ENCODE measurements at regions not wholly inside any gene's neighbourhood (a gene's known extent, or its start where the extent isn't known, plus 50 kb on each side); places are given as distances from the start of the nearest gene placed in this dataset.

GRCh38 chr6:40901322-40902055, 137.5 kb downstream of the UNC5CL start:
- Histone ChIP-seq H3K36me3 (ENCODE audit: control insufficient read depth in 1 of 2, insufficient read depth in 2 of 2, low read length in 2 of 2) (no peaks in the 10 kb centered on the region), H2AFZ (ENCODE audit: low read depth, low read length, poor library complexity, severe bottlenecking) (no peak overlapping the region), H3K4me1 (ENCODE audit: control insufficient read depth in 1 of 2, insufficient read depth in 2 of 2, low read length in 2 of 2) (peaks cover 0 to under 1% of the 10 kb centered on the region in 2 experiments; a peak in 1 of 4 replicates), H3K27me3 (ENCODE audit: insufficient read depth, low read length) (no peaks in the 10 kb centered on the region), H4K20me1 (ENCODE audit: insufficient read depth) (no peaks in the 10 kb centered on the region), H3K27ac (ENCODE audit: low read depth, low read length) (no peak overlapping the region), H3K79me2 (ENCODE audit: insufficient read depth, low read length) (no peaks in the 10 kb centered on the region), H3K9ac (ENCODE audit: low read length) (no peak overlapping the region), H3K9me2 (ENCODE audit: insufficient read depth) (no peaks in the 10 kb centered on the region), H3K4me2 (ENCODE audit: low read length) (no peak overlapping the region), H3K4me3 (replicated peaks in 1 of 2; ENCODE audit: low read depth in 1 of 2, low read length in 2 of 2) (no peak overlapping the region), H3K9me3 (ENCODE audit: control insufficient read depth in 1 of 2, insufficient read depth in 1 of 2, low read depth in 1 of 2, low read length in 2 of 2) (no peaks in the 10 kb centered on the region)
- DNase-seq (ENCODE audit: low read depth, low spot score) (no peak), ATAC-seq (no peak)
- ChIA-PET POLR2A (no interaction called here), RAD21 (ENCODE audit: low non-redundant PET in 1 of 2, low total read pairs in 2 of 2, uncharacterized antibody in 2 of 2, unreplicated experiment in 2 of 2) (no interaction called here), CTCF (interaction anchor here (2.1 kb wide), 1 partner anchor 11 kb away, joined by 4 read pairs; no protein-coding TSS in a partner anchor)
- no TSS peak for BruUV-seq (replicated peaks)
- TF ChIP-seq FOSL1 (IDR thresholded peaks at IDR 0.05; ENCODE audit: low read depth) (no peak), CTCF (IDR thresholded peaks at IDR 0.05 in 2 of 3, conservative IDR thresholded peaks at IDR 0.05 in 1 of 3; ENCODE audit: borderline replicate concordance in 1 of 3, insufficient read depth in 1 of 3, low read depth in 2 of 3, low read length in 2 of 3) (no peak), EZH2phosphoT487 (IDR thresholded peaks at IDR 0.05; ENCODE audit: borderline replicate concordance) (no peak), JUND (IDR thresholded peaks at IDR 0.05) (no peak)
- intact Hi-C loops (cut with micrococcal nuclease): no loop called here

- POLR2A ChIA-PET: no interaction called here
- no TSS peak for BruUV-seq (replicated peaks)
- no peaks in the 10 kb centered on the region for H3K4me1 ChIP-seq (ENCODE audit: control insufficient read depth in 1 of 2, insufficient read depth in 2 of 2, low read length in 2 of 2)
- H4K20me1 ChIP-seq (ENCODE audit: insufficient read depth): no peaks in the 10 kb centered on the region
- no peaks in the 10 kb centered on the region for H3K9me3 ChIP-seq (ENCODE audit: control insufficient read depth in 1 of 2, insufficient read depth in 1 of 2, low read depth in 1 of 2, low read length in 2 of 2)
- no peak overlapping the region for H3K27ac ChIP-seq (ENCODE audit: low read depth, low read length)
- intact Hi-C loops (cut with micrococcal nuclease): no loop called here
- DNase-seq (ENCODE audit: low read depth, low spot score) (no peak), ATAC-seq (no peak)
- H3K36me3 ChIP-seq (ENCODE audit: control insufficient read depth in 1 of 2, insufficient read depth in 2 of 2, low read length in 2 of 2): no peaks in the 10 kb centered on the region
- no peaks in the 10 kb centered on the region for H3K9me2 ChIP-seq (ENCODE audit: insufficient read depth)
- no peaks in the 10 kb centered on the region for H3K27me3 ChIP-seq (ENCODE audit: insufficient read depth, low read length)
- no peak overlapping the region for H2AFZ ChIP-seq (ENCODE audit: low read depth, low read length, poor library complexity, severe bottlenecking)
- H3K4me3 ChIP-seq (replicated peaks in 1 of 2; ENCODE audit: low read depth in 1 of 2, low read length in 2 of 2): no peak overlapping the region
- H3K9ac ChIP-seq (ENCODE audit: low read length): no peak overlapping the region
- CTCF ChIA-PET: interaction anchor here (2.1 kb wide), 1 partner anchor 11 kb away, joined by 4 read pairs; no protein-coding TSS in a partner anchor
- RAD21 ChIA-PET (ENCODE audit: low non-redundant PET in 1 of 2, low total read pairs in 2 of 2, uncharacterized antibody in 2 of 2, unreplicated experiment in 2 of 2): no interaction called here
- no peak overlapping the region for H3K4me2 ChIP-seq (ENCODE audit: low read length)
- no peaks in the 10 kb centered on the region for H3K79me2 ChIP-seq (ENCODE audit: insufficient read depth, low read length)
- TF ChIP-seq REST (IDR thresholded peaks at IDR 0.05; ENCODE audit: low read depth) (no peak), EZH2 (IDR thresholded peaks at IDR 0.05) (no peak), SP1 (IDR thresholded peaks at IDR 0.05; ENCODE audit: low read depth) (no peak), RAD21 (IDR thresholded peaks at IDR 0.05; ENCODE audit: low read depth) (no peak), EZH2phosphoT487 (IDR thresholded peaks at IDR 0.05; ENCODE audit: borderline replicate concordance) (no peak), EGR1 (IDR thresholded peaks at IDR 0.05; ENCODE audit: low read depth) (no peak), POLR2A (IDR thresholded peaks at IDR 0.05; ENCODE audit: borderline replicate concordance, extremely low read depth, insufficient read depth, insufficient read length) (no peak), YY1 (IDR thresholded peaks at IDR 0.05; ENCODE audit: extremely low read depth, insufficient replicate concordance, low read depth, low read length) (no peak), ZFX (IDR thresholded peaks at IDR 0.05) (no peak)
These were observed 138.2 kb downstream of the UNC5CL start for GRCh38 chr6:40900791-40901190.

Measured in HCT116 (cell line).